Liver (tissue), 8 donors: ENCODE measurements at regions not wholly inside any gene's neighbourhood (a gene's known extent, or its start where the extent isn't known, plus 50 kb on each side); places are given as distances from the start of the nearest gene placed in this dataset.

ENCODE experiments used
- DNase-seq: peaks from one replicate; pipeline ENCODE4 v3.0.0-alpha.2; 2017; ENCODE audit warnings: low spot score
- H3K27ac ChIP-seq, 2 donors: one replicate each; pipeline ENCODE4 v1.7.0; 2013; ENCODE audit warnings: inconsistent platforms in 2 of 2, low read length in 2 of 2, control low read depth in 1 of 2, low read depth in 1 of 2, mild to moderate bottlenecking in 1 of 2
- H3K27me3 ChIP-seq, 4 donors: one replicate each; pipeline versions ENCODE4 v1.6.1 to v1.7.0; 2013; ENCODE audit warnings: low read length in 3 of 4, inconsistent platforms in 1 of 4, mild to moderate bottlenecking in 1 of 4, moderate library complexity in 1 of 4; ENCODE audit not compliant: control insufficient read depth in 4 of 4, insufficient read depth in 4 of 4
- H3K36me3 ChIP-seq, 4 donors: one replicate each; pipeline versions ENCODE4 v1.6.1 to v1.7.0; 2013; ENCODE audit warnings: low read length in 3 of 4, mild to moderate bottlenecking in 3 of 4, low read depth in 1 of 4, moderate library complexity in 1 of 4; ENCODE audit not compliant: control insufficient read depth in 4 of 4, insufficient read depth in 3 of 4
- H3K4me1 ChIP-seq, 4 donors: one replicate each; pipeline versions ENCODE4 v1.6.1 to v1.7.0; 2013; ENCODE audit warnings: low read length in 3 of 4, mild to moderate bottlenecking in 3 of 4, moderate library complexity in 1 of 4; ENCODE audit not compliant: control insufficient read depth in 4 of 4, insufficient read depth in 4 of 4
- H3K4me3 ChIP-seq, 3 donors: one replicate each; pipeline versions ENCODE4 v1.6.1 to v1.7.0; 2013; ENCODE audit warnings: low read length in 3 of 3, control low read depth in 1 of 3, low read depth in 1 of 3, mild to moderate bottlenecking in 1 of 3
- H3K9ac ChIP-seq, 2 donors: one replicate each; pipeline ENCODE4 v1.7.0; 2013; ENCODE audit warnings: low read length in 2 of 2, mild to moderate bottlenecking in 2 of 2, moderate library complexity in 2 of 2, control low read depth in 1 of 2, low read depth in 1 of 2
- H3K9me3 ChIP-seq, 4 donors: one replicate each; pipeline versions ENCODE4 v1.6.1 to v1.7.0; 2013; ENCODE audit warnings: low read length in 3 of 4; ENCODE audit not compliant: control insufficient read depth in 4 of 4
- EGR1 ChIP-seq, 2 donors: IDR thresholded peaks; 2 replicates each; pipeline ENCODE4 v1.6.1; 2016 to 2018; ENCODE audit warnings: antibody characterized with exemption in 2 of 2, low read depth in 2 of 2
- FOXA1 ChIP-seq: IDR thresholded peaks from 2 replicates; pipeline ENCODE4 v1.6.1; 2016; ENCODE audit warnings: antibody characterized with exemption
- FOXA2 ChIP-seq: IDR thresholded peaks from 2 replicates; pipeline ENCODE4 v1.6.1; 2016; ENCODE audit warnings: antibody characterized with exemption
- GABPA ChIP-seq, 2 donors: IDR thresholded peaks in 1 of 2; conservative IDR thresholded peaks in 1 of 2; 2 replicates each; pipeline ENCODE4 v1.6.1; 2016; ENCODE audit warnings: antibody characterized with exemption in 2 of 2, mild to moderate bottlenecking in 1 of 2, moderate library complexity in 1 of 2
- HNF4A ChIP-seq, 2 donors: conservative IDR thresholded peaks; 2 replicates each; pipeline ENCODE4 v1.6.1; 2016; ENCODE audit warnings: antibody characterized with exemption in 2 of 2, mild to moderate bottlenecking in 2 of 2
- HNF4G ChIP-seq: IDR thresholded peaks from 2 replicates; pipeline ENCODE4 v1.6.1; 2016; ENCODE audit warnings: antibody characterized with exemption
- JUND ChIP-seq, 2 donors: IDR thresholded peaks; 2 replicates each; pipeline ENCODE4 v1.6.1; 2016; ENCODE audit warnings: antibody characterized with exemption in 2 of 2
- NR2F2 ChIP-seq: IDR thresholded peaks from 2 replicates; pipeline ENCODE4 v1.6.1; 2016; ENCODE audit warnings: antibody characterized with exemption
- RAD21 ChIP-seq, 2 donors: IDR thresholded peaks; 2 replicates each; pipeline ENCODE4 v1.6.1; 2016; ENCODE audit warnings: antibody characterized with exemption in 2 of 2, mild to moderate bottlenecking in 2 of 2
- RXRA ChIP-seq, 2 donors: IDR thresholded peaks; 2 replicates each; pipeline ENCODE4 v1.6.1; 2017 to 2018; ENCODE audit warnings: antibody characterized with exemption in 2 of 2, mild to moderate bottlenecking in 1 of 2
- SP1 ChIP-seq: IDR thresholded peaks from 2 replicates; pipeline ENCODE4 v1.6.1; 2018; ENCODE audit warnings: antibody characterized with exemption, mild to moderate bottlenecking
- TAF1 ChIP-seq: conservative IDR thresholded peaks from 2 replicates; pipeline ENCODE4 v1.6.1; 2016; ENCODE audit warnings: antibody characterized with exemption, mild to moderate bottlenecking
- YY1 ChIP-seq: IDR thresholded peaks from 2 replicates; pipeline ENCODE4 v1.6.1; 2016; ENCODE audit warnings: antibody characterized with exemption, mild to moderate bottlenecking
- WGBS: extraction: QIAGEN DNeasy Blood & Tissue Kit; methylation state at CpG from one replicate; pipeline ENCODE4 v1.1.7; 2013; 5-methylcytosine and 5-hydroxymethylcytosine counted together
- TF ChIP-seq, protein P1 (sequence below): IDR thresholded peaks from 2 replicates; pipeline ENCODE4 v1.6.1; 2016; ENCODE audit warnings: antibody characterized with exemption
- TF ChIP-seq, protein P2 (sequence below): IDR thresholded peaks from 2 replicates; pipeline ENCODE4 v1.6.1; 2016; ENCODE audit warnings: antibody characterized with exemption
- TF ChIP-seq, protein P3 (sequence below): fragments of 150-350 bp; IDR thresholded peaks from 2 replicates; pipeline ENCODE4 v1.5.1; 2017; ENCODE audit warnings: improper control_type of control experiment, low read depth, low read length; ENCODE audit not compliant: missing input control
- TF ChIP-seq, protein P4 (sequence below): IDR thresholded peaks from 2 replicates; pipeline ENCODE4 v1.6.1; 2016; ENCODE audit warnings: antibody characterized with exemption, mild to moderate bottlenecking
- donor health status: healthy.
- donor health status: healthy.
- donor health status: healthy.
- donor health status: healthy.
- donor health status: healthy.

DNA sequence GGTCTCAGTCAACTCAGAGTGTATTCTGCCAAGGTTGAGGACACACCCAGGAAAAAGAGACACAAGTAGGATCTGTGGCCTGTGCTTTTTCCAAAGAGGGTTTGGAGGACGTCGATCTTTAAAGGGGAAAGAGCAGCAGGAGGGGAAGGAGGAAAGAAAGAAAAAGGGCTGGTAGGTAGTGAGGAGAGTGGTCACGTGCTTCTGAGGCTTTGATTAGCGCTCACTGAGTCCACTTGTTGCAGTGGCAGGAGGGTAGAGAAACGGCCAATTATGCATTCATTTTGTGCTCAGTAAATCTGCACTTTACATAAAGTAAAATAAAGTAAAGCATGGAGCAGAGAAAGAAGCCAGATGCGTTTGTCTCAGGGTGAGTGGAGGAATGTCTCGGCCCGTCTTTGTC is 126.0 kb upstream of the VSTM2B start:
- Histone ChIP-seq H3K9me3 (no peaks in the 10 kb centered on the region), H3K36me3 (no peaks in the 10 kb centered on the region), H3K27ac (no peak overlapping the region), H3K4me3 (no peak overlapping the region), H3K27me3 (no peaks in the 10 kb centered on the region), H3K9ac (no peak overlapping the region), H3K4me1 (no peaks in the 10 kb centered on the region)
- WGBS = 46% methylated on average over 8 of the region's 8 CpGs
- no peak for DNase-seq
- TF ChIP-seq HNF4G (no peak), RXRA (IDR thresholded peaks at IDR 0.05) (no peak), SP1 (no peak), FOXA2 (no peak), NR2F2 (no peak), RAD21 (IDR thresholded peaks at IDR 0.05) (no peak)
- TF ChIP-seq, protein P1, sequence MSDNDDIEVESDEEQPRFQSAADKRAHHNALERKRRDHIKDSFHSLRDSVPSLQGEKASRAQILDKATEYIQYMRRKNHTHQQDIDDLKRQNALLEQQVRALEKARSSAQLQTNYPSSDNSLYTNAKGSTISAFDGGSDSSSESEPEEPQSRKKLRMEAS = no peak

DNA sequence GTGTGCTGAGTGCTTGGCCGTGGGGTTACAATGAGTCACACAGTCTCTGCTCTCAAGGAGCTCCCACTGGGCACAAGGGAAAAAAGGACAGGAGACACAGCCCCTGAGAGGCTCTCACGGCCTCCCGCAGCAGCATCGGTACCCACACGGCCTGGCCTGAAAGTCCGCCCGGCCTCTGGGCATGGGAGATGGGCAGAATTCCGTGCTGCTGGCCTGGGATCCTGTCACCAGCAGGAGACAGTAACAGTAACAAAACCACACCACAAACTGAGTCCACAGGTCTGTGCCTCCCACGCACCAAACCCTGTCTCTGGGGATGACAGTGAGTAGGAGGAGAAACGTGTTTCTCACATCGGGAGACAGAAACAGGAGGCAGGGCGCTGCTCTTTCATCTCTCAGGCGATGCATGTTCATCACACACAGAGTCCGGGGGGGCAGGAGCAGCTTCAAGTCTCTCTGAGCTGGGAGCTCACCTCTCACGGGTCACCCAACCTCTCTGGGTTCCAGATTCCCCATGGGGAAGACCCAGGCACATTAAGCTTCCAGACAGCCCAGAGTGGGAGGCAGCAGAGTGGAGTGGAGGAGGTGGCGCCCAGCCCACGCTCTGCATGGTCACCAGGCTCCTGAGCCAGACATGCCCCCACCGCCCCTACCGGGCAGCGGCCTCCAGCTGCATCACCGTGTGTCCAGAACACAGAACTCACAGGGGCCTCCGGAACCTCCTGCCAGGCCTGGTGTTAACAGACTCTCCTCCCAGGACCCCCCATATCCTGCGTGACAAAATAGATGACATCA is 124.7 kb upstream of the VSTM2B start:
- TF ChIP-seq GABPA (IDR thresholded peaks at IDR 0.05 in 1 of 2, conservative IDR thresholded peaks at IDR 0.05 in 1 of 2) (no peak), RXRA (IDR thresholded peaks at IDR 0.05) (no peak)
- no peaks in the 10 kb centered on the region for H3K4me1 ChIP-seq

DNA sequence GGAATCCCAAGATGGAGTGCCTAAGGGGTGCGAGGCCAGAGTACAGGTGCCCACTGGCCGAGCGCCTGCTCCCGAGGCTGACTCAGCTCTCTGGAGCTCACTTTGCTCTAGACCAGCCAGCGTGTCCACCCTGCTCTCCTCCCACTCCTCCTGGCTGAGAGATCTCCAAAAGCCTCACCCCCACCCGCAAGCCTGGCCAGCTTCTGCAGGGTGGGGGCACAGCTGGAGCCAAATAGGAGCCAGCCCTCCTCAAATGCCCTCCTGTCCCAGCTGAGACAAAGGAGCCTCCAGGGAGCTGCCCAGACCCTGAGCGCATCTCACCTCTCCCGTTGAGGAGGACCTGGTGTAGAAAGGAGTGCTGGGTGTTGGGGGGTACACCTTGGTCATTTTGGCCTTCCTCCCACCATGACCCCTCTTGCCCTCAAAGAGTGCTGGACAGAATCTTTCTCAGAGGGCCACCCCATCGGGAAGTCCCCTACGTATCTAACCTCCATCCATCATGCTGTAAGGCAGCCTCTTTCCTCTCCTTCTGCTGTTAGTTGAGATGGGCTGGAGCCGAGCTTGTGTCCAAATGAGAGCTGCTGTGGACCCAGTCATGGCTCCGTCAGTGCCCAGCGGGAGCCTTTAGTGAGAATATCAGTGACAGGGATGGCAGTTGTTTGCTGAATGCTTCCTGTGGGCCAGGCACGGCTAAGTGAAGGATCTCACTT is 123.9 kb upstream of the VSTM2B start:
- Histone ChIP-seq H3K4me3 (no peak overlapping the region), H3K9ac (no peak overlapping the region), H3K4me1 (no peaks in the 10 kb centered on the region), H3K9me3 (no peaks in the 10 kb centered on the region), H3K27ac (no peak overlapping the region), H3K36me3 (no peaks in the 10 kb centered on the region), H3K27me3 (no peaks in the 10 kb centered on the region)
- WGBS = 76% methylated on average over 14 of the region's 14 CpGs
- TF ChIP-seq NR2F2 (no peak), FOXA2 (no peak), TAF1 (no peak), EGR1 (IDR thresholded peaks at IDR 0.05; ENCODE audit: low read depth in 2 of 2) (no peak), RAD21 (IDR thresholded peaks at IDR 0.05) (no peak), GABPA (IDR thresholded peaks at IDR 0.05 in 1 of 2, conservative IDR thresholded peaks at IDR 0.05 in 1 of 2) (no peak), HNF4A (conservative IDR thresholded peaks at IDR 0.05) (no peak), RXRA (IDR thresholded peaks at IDR 0.05) (no peak), JUND (IDR thresholded peaks at IDR 0.05) (no peak), YY1 (no peak), SP1 (no peak), HNF4G (no peak), FOXA1 (no peak)
- TF ChIP-seq, protein P2, sequence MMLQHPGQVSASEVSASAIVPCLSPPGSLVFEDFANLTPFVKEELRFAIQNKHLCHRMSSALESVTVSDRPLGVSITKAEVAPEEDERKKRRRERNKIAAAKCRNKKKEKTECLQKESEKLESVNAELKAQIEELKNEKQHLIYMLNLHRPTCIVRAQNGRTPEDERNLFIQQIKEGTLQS = no peak
- TF ChIP-seq, protein P1 = no peak
- TF ChIP-seq, protein P3, sequence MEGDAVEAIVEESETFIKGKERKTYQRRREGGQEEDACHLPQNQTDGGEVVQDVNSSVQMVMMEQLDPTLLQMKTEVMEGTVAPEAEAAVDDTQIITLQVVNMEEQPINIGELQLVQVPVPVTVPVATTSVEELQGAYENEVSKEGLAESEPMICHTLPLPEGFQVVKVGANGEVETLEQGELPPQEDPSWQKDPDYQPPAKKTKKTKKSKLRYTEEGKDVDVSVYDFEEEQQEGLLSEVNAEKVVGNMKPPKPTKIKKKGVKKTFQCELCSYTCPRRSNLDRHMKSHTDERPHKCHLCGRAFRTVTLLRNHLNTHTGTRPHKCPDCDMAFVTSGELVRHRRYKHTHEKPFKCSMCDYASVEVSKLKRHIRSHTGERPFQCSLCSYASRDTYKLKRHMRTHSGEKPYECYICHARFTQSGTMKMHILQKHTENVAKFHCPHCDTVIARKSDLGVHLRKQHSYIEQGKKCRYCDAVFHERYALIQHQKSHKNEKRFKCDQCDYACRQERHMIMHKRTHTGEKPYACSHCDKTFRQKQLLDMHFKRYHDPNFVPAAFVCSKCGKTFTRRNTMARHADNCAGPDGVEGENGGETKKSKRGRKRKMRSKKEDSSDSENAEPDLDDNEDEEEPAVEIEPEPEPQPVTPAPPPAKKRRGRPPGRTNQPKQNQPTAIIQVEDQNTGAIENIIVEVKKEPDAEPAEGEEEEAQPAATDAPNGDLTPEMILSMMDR = no peak
- TF ChIP-seq, protein P4, sequence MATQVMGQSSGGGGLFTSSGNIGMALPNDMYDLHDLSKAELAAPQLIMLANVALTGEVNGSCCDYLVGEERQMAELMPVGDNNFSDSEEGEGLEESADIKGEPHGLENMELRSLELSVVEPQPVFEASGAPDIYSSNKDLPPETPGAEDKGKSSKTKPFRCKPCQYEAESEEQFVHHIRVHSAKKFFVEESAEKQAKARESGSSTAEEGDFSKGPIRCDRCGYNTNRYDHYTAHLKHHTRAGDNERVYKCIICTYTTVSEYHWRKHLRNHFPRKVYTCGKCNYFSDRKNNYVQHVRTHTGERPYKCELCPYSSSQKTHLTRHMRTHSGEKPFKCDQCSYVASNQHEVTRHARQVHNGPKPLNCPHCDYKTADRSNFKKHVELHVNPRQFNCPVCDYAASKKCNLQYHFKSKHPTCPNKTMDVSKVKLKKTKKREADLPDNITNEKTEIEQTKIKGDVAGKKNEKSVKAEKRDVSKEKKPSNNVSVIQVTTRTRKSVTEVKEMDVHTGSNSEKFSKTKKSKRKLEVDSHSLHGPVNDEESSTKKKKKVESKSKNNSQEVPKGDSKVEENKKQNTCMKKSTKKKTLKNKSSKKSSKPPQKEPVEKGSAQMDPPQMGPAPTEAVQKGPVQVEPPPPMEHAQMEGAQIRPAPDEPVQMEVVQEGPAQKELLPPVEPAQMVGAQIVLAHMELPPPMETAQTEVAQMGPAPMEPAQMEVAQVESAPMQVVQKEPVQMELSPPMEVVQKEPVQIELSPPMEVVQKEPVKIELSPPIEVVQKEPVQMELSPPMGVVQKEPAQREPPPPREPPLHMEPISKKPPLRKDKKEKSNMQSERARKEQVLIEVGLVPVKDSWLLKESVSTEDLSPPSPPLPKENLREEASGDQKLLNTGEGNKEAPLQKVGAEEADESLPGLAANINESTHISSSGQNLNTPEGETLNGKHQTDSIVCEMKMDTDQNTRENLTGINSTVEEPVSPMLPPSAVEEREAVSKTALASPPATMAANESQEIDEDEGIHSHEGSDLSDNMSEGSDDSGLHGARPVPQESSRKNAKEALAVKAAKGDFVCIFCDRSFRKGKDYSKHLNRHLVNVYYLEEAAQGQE = no peak
- no peak for DNase-seq

More for the DNA sequence above, 124.7 kb upstream of the VSTM2B start:
- no peak overlapping the region for H3K27ac ChIP-seq
- H3K27me3 ChIP-seq = no peaks in the 10 kb centered on the region
- no peak overlapping the region for H3K4me3 ChIP-seq
- no peak for DNase-seq
- H3K9me3 ChIP-seq = no peaks in the 10 kb centered on the region
- H3K9ac ChIP-seq = no peak overlapping the region
- no peaks in the 10 kb centered on the region for H3K36me3 ChIP-seq
- 76% methylated on average over 23 of the region's 23 CpGs for WGBS
